Trophoblast cell (in vitro differentiated cells and primary cell): ENCODE measurements at regions not wholly inside any gene's neighbourhood (a gene's known extent, or its start where the extent isn't known, plus 50 kb on each side); places are given as distances from the start of the nearest gene placed in this dataset.

ENCODE experiments used
- DNase-seq, 2 donors: peaks; one replicate each; pipeline ENCODE4 v3.0.0-alpha.2; 2016
- H2AFZ ChIP-seq: 2 replicates; pipeline ENCODE4 v1.6.1; 2013; ENCODE audit warnings: low read length, moderate library complexity, mild to moderate bottlenecking; ENCODE audit not compliant: insufficient read depth, poor library complexity
- H2AK5ac ChIP-seq: 2 replicates; pipeline ENCODE4 v1.6.1; 2013; ENCODE audit warnings: mild to moderate bottlenecking, low read length
- H2BK120ac ChIP-seq: 2 replicates; pipeline ENCODE4 v1.6.1; 2013; ENCODE audit warnings: low read length, mild to moderate bottlenecking, moderate library complexity; ENCODE audit not compliant: insufficient read depth, poor library complexity
- H2BK12ac ChIP-seq: 2 replicates; pipeline ENCODE4 v1.6.1; 2013; ENCODE audit warnings: mild to moderate bottlenecking, low read length, moderate library complexity
- H2BK5ac ChIP-seq: 2 replicates; pipeline ENCODE4 v1.6.1; 2013; ENCODE audit warnings: low read length, low read depth, moderate library complexity, mild to moderate bottlenecking; ENCODE audit not compliant: poor library complexity
- H3K14ac ChIP-seq: 2 replicates; pipeline ENCODE4 v1.6.1; 2013; ENCODE audit warnings: mild to moderate bottlenecking, low read length
- H3K18ac ChIP-seq: 2 replicates; pipeline ENCODE4 v1.6.1; 2013; ENCODE audit warnings: mild to moderate bottlenecking, low read length
- H3K23ac ChIP-seq: 2 replicates; pipeline ENCODE4 v1.6.1; 2013; ENCODE audit warnings: low read length
- H3K27ac ChIP-seq: 2 replicates; pipeline ENCODE4 v1.5.1; 2013; ENCODE audit warnings: low read depth, mild to moderate bottlenecking, inconsistent platforms, low read length, moderate library complexity
- H3K27me3 ChIP-seq: 2 replicates; pipeline ENCODE4 v1.6.1; 2013; ENCODE audit warnings: inconsistent platforms, mild to moderate bottlenecking, low read length, moderate library complexity; ENCODE audit not compliant: insufficient read depth
- H3K36me3 ChIP-seq, 2 experiments: 1 replicate in 1 of 2; 2 replicates in 1 of 2; pipeline ENCODE4 v1.6.1; 2013; ENCODE audit warnings: low read length in 2 of 2, mild to moderate bottlenecking in 2 of 2, moderate library complexity in 1 of 2; ENCODE audit not compliant: insufficient read depth in 2 of 2, control insufficient read depth in 1 of 2
- H3K4ac ChIP-seq: 2 replicates; pipeline ENCODE4 v1.6.1; 2013; ENCODE audit warnings: low read depth, mild to moderate bottlenecking, low read length, moderate library complexity
- H3K4me1 ChIP-seq, 2 experiments: 1 replicate in 1 of 2; 2 replicates in 1 of 2; pipeline ENCODE4 v1.6.1; 2013; ENCODE audit warnings: low read length in 2 of 2, mild to moderate bottlenecking in 2 of 2, moderate library complexity in 1 of 2; ENCODE audit not compliant: insufficient read depth in 2 of 2, control insufficient read depth in 1 of 2
- H3K4me2 ChIP-seq: 2 replicates; pipeline ENCODE4 v1.6.1; 2013; ENCODE audit warnings: inconsistent platforms, mild to moderate bottlenecking, low read length, moderate library complexity
- H3K4me3 ChIP-seq: 2 replicates; pipeline ENCODE4 v1.5.1; 2013; ENCODE audit warnings: mild to moderate bottlenecking, low read depth, low read length, inconsistent platforms
- H3K79me1 ChIP-seq: one replicate; pipeline ENCODE4 v1.6.1; 2013; ENCODE audit warnings: low read length
- H3K79me2 ChIP-seq: 2 replicates; pipeline ENCODE4 v1.6.1; 2013; ENCODE audit warnings: low read length, mild to moderate bottlenecking; ENCODE audit not compliant: control insufficient read depth, insufficient read depth, poor library complexity
- H3K9ac ChIP-seq: 2 replicates; pipeline ENCODE4 v1.6.1; 2013; ENCODE audit warnings: mild to moderate bottlenecking, low read length
- H3K9me3 ChIP-seq: 2 replicates; pipeline ENCODE4 v1.6.1; 2013; ENCODE audit warnings: low read depth, mild to moderate bottlenecking, control low read depth, inconsistent platforms, low read length; ENCODE audit not compliant: insufficient read depth
- H4K12ac ChIP-seq: 2 replicates; pipeline ENCODE4 v1.6.1; 2013; ENCODE audit warnings: low read depth, mild to moderate bottlenecking, low read length, moderate library complexity
- H4K8ac ChIP-seq: 2 replicates; pipeline ENCODE4 v1.6.1; 2013; ENCODE audit warnings: low read depth, mild to moderate bottlenecking, low read length, moderate library complexity
- H4K91ac ChIP-seq: one replicate; pipeline ENCODE4 v1.6.1; 2013; ENCODE audit warnings: low read depth, mild to moderate bottlenecking, low read length, moderate library complexity
- WGBS: extraction: QIAGEN DNeasy Blood & Tissue Kit; methylation state at CpG from one replicate; pipeline ENCODE4 v1.1.7; 2013; ENCODE audit warnings: missing lambda C conversion rate; ENCODE audit not compliant: insufficient read length, insufficient coverage; ENCODE audit errors: extremely low coverage; 5-methylcytosine and 5-hydroxymethylcytosine counted together

DNA sequence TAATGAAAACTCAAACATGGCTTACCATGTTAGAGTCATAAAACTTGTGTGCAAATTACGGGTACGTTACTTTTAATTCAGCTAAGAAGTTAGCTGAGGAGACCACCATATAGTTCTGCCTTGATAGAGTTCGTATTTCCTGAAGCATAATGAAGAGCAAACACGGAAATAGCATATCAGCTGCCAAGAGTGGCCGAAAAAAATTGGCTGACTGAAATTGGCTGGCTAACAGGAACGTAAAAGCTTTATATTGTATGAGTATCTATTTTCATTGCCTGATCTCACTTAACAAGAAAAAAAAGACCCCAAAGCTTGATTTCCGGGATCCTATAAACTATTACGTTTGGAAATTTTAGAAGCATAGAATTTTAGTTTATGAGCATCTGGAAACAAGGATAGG, 1222.9 kb downstream of the ZPLD1 start:
- WGBS, result no CpG with 5 or more reads among the region's 8 CpGs
- H2AK5ac ChIP-seq, result no peak overlapping the region

DNA sequence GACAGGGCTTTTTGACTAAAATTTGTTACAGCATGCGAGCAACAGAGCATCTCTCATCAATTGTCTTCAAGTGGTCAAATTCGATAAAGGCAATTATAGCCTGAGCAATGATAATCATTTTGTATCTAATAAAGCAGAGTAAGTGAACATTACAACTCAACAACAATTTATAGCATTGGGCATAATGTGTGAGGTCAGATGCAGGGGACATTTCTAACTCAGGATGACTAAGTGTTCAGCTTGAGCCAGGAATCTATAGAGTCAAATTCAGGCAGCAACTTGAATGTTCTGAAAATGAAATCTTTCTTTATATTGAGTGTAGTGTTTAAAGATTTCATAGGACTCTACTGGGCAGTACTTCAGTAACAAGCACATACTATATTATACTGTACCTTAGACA, 1226.0 kb downstream of the ZPLD1 start:
- no peak overlapping the region for H2AK5ac ChIP-seq
- no CpG with 5 or more reads among the region's 2 CpGs for WGBS

More for the DNA sequence above, 1222.9 kb downstream of the ZPLD1 start:
- Histone ChIP-seq H3K14ac (no peak overlapping the region), H2BK5ac (no peak overlapping the region), H3K79me2 (no peaks in the 10 kb centered on the region), H2AFZ (no peak overlapping the region), H3K27ac (no peak overlapping the region), H3K27me3 (no peaks in the 10 kb centered on the region), H3K23ac (no peak overlapping the region), H2BK12ac (no peak overlapping the region), H4K91ac (no peak overlapping the region), H3K36me3 (no peaks in the 10 kb centered on the region), H4K12ac (no peak overlapping the region), H3K79me1 (no peaks in the 10 kb centered on the region), H3K4me3 (no peak overlapping the region), H4K8ac (no peak overlapping the region), H3K9ac (no peak overlapping the region), H3K4me2 (no peak overlapping the region), H3K4ac (no peak overlapping the region), H3K4me1 (no peaks in the 10 kb centered on the region), H3K9me3 (no peaks in the 10 kb centered on the region), H2BK120ac (no peak overlapping the region), H3K18ac (no peak overlapping the region)
- no peak for DNase-seq

DNA sequence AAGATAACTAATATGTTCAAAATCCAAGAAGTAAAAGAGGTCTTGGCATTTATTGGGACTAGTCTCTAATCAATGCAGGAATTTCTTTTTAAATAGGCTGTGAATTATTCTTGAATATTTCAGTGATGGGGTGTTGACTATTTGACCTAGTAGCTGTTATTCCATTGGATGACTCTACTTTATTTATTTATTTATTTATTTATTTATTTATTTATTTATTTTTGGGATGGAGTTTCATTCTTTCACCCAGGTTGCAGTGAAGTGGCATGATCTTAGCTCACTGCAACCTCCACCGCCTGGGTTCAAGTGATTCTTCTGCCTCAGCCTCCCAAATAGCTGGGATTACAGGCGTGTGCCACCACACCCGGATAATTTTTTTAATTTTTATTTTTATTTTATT, 1227.8 kb downstream of the ZPLD1 start:
- Histone ChIP-seq H3K27me3 (no peaks in the 10 kb centered on the region), H3K9ac (no peak overlapping the region), H2AK5ac (no peak overlapping the region), H3K14ac (no peak overlapping the region), H2BK120ac (no peak overlapping the region), H3K79me2 (no peaks in the 10 kb centered on the region), H2AFZ (no peak overlapping the region), H3K9me3 (no peaks in the 10 kb centered on the region), H3K18ac (no peak overlapping the region), H2BK5ac (no peak overlapping the region), H4K12ac (no peak overlapping the region), H4K91ac (no peak overlapping the region), H3K79me1 (no peaks in the 10 kb centered on the region), H3K4me3 (no peak overlapping the region), H3K4me1 (no peaks in the 10 kb centered on the region), H3K23ac (no peak overlapping the region), H4K8ac (no peak overlapping the region), H3K4ac (no peak overlapping the region), H3K4me2 (no peak overlapping the region), H3K27ac (no peak overlapping the region), H3K36me3 (no peaks in the 10 kb centered on the region), H2BK12ac (no peak overlapping the region)
- no peak for DNase-seq
- WGBS, result no CpG with 5 or more reads among the region's 3 CpGs

More for the DNA sequence above, 1226.0 kb downstream of the ZPLD1 start:
- Histone ChIP-seq H3K4me1 (no peaks in the 10 kb centered on the region), H3K36me3 (no peaks in the 10 kb centered on the region), H3K4me3 (no peak overlapping the region), H2BK120ac (no peak overlapping the region), H4K12ac (no peak overlapping the region), H3K18ac (no peak overlapping the region), H3K23ac (no peak overlapping the region), H2BK5ac (no peak overlapping the region), H2BK12ac (no peak overlapping the region), H2AFZ (no peak overlapping the region), H3K4me2 (no peak overlapping the region), H3K79me1 (no peaks in the 10 kb centered on the region), H3K9me3 (no peaks in the 10 kb centered on the region), H4K8ac (no peak overlapping the region), H3K9ac (no peak overlapping the region), H4K91ac (no peak overlapping the region), H3K79me2 (no peaks in the 10 kb centered on the region), H3K27me3 (no peaks in the 10 kb centered on the region), H3K4ac (no peak overlapping the region), H3K27ac (no peak overlapping the region), H3K14ac (no peak overlapping the region)
- DNase-seq, result no peak

DNA sequence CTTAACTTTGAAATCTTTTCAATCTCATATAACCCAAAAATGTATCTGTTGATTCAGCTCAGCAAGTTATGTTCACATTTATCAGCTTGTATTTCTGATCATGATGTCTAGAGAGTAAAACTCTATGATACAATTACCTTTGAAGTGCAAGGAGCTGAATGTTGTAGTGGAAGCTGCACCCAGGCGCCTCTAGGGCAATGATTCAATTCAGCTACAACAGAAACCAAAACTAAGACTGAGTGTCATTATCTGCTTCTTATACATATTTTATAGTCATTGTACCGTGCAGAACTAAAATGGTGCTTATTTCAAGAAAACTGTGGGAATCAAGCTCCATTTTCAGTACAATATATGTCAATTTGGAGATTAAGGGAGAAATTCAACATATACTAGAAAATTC, 1237.5 kb downstream of the ZPLD1 start:
- no peak overlapping the region for H4K91ac ChIP-seq
- H2BK120ac ChIP-seq, result no peak overlapping the region
- no peaks in the 10 kb centered on the region for H3K4me1 ChIP-seq
- H3K36me3 ChIP-seq, result no peaks in the 10 kb centered on the region
- no peak overlapping the region for H3K4me2 ChIP-seq
- H2BK5ac ChIP-seq, result no peak overlapping the region
- H2BK12ac ChIP-seq, result no peak overlapping the region
- H3K23ac ChIP-seq, result no peak overlapping the region
- no peak for DNase-seq
- no peak overlapping the region for H3K4me3 ChIP-seq
- no peaks in the 10 kb centered on the region for H3K79me1 ChIP-seq
- H3K9me3 ChIP-seq, result no peaks in the 10 kb centered on the region
- H3K9ac ChIP-seq, result no peak overlapping the region
- H3K4ac ChIP-seq, result no peak overlapping the region
- no CpG with 5 or more reads among the region's 2 CpGs for whole genome bisulfite sequencing
- H3K79me2 ChIP-seq, result no peaks in the 10 kb centered on the region
- no peak overlapping the region for H4K12ac ChIP-seq
- no peak overlapping the region for H3K14ac ChIP-seq
- H3K27me3 ChIP-seq, result no peaks in the 10 kb centered on the region
- no peak overlapping the region for H3K27ac ChIP-seq
- H2AFZ ChIP-seq, result no peak overlapping the region
- H2AK5ac ChIP-seq, result no peak overlapping the region
- H4K8ac ChIP-seq, result no peak overlapping the region
- no peak overlapping the region for H3K18ac ChIP-seq
